ENCODE measurements at regions not wholly inside any gene's neighbourhood (a gene's known extent, or its start where the extent isn't known, plus 50 kb on each side); places are given as distances from the start of the nearest gene placed in this dataset.

GRCh38 chr4:38567457-38567856 lies 96.5 kb upstream of the KLF3 start:
- ChIA-PET CTCF (interaction anchor here (1.3 kb wide), 1 partner anchor 38 kb away, joined by 3 read pairs; no protein-coding TSS in a partner anchor), POLR2A (no interaction called here)
- TF ChIP-seq CTCF (IDR thresholded peaks at IDR 0.05; ENCODE audit: control extremely low read depth, extremely low read depth, low read depth, missing control alignments) = no peak
- DNase-seq (ENCODE audit: extremely low spot score) = no peak

- ChIA-PET POLR2A (no interaction called here), CTCF (interaction anchor here (1.3 to 1.7 kb wide), 2 partner anchors 13 to 40 kb away, joined by 3 to 4 read pairs; no protein-coding TSS in a partner anchor)
- no peak for DNase-seq (ENCODE audit: extremely low spot score)
- no peak for TF ChIP-seq CTCF (IDR thresholded peaks at IDR 0.05; ENCODE audit: control extremely low read depth, extremely low read depth, low read depth, missing control alignments)
Observed at GRCh38 chr4:38568768-38569167, 95.2 kb upstream of the KLF3 start.

GRCh38 chr4:38570647-38571276 lies 93.2 kb upstream of the KLF3 start:
- ChIA-PET POLR2A (no interaction called here), CTCF (interaction anchor here (0.6 to 1.9 kb wide), 5 partner anchors 9 to 251 kb away, joined by 3 to 8 read pairs (median 4); no protein-coding TSS in a partner anchor)
- no peak for TF ChIP-seq CTCF (IDR thresholded peaks at IDR 0.05; ENCODE audit: control extremely low read depth, extremely low read depth, low read depth, missing control alignments)
- no peak for DNase-seq (ENCODE audit: extremely low spot score)

GRCh38 chr4:38572793-38573192 lies 91.2 kb upstream of the KLF3 start:
- TF ChIP-seq CTCF (IDR thresholded peaks at IDR 0.05; ENCODE audit: control extremely low read depth, extremely low read depth, low read depth, missing control alignments) = no peak
- DNase-seq (ENCODE audit: extremely low spot score) = no peak
- ChIA-PET POLR2A (no interaction called here), CTCF (interaction anchor here (1.9 kb wide), 1 partner anchor 15 kb away, joined by 5 read pairs; no protein-coding TSS in a partner anchor)

- DNase-seq (ENCODE audit: extremely low spot score) = no peak
- CTCF ChIA-PET = interaction anchor here (0.7 to 2.4 kb wide), 2 partner anchors 14 to 15 kb away, joined by 3 to 12 read pairs; no protein-coding TSS in a partner anchor
- no peak for TF ChIP-seq CTCF (IDR thresholded peaks at IDR 0.05; ENCODE audit: control extremely low read depth, extremely low read depth, low read depth, missing control alignments)
- POLR2A ChIA-PET = no interaction called here
Observed at GRCh38 chr4:38574559-38575333, 89.3 kb upstream of the KLF3 start.

GRCh38 chr4:38576767-38577166 lies 87.2 kb upstream of the KLF3 start:
- DNase-seq (ENCODE audit: extremely low spot score) = no peak
- ChIA-PET CTCF (interaction anchor here (1.3 to 2.4 kb wide), 3 partner anchors 9 to 14 kb away, joined by 5 to 12 read pairs (median 5); no protein-coding TSS in a partner anchor), POLR2A (interaction anchor here (0.6 kb wide), 1 partner anchor 725 kb away, joined by 4 read pairs; no protein-coding TSS in a partner anchor)
- no peak for TF ChIP-seq CTCF (IDR thresholded peaks at IDR 0.05; ENCODE audit: control extremely low read depth, extremely low read depth, low read depth, missing control alignments)

All from GM10248 (cell line).